H1 (cell line): ENCODE measurements at regions not wholly inside any gene's neighbourhood (a gene's known extent, or its start where the extent isn't known, plus 50 kb on each side); places are given as distances from the start of the nearest gene placed in this dataset.

Source experiments
- CHD7 ChIP-seq: fragments of 300-600 bp; sonication (generic); IDR thresholded peaks from 2 replicates; pipeline ENCODE4 v1.7.1; 2012; ENCODE audit warnings: low read length, moderate library complexity, mild to moderate bottlenecking, inconsistent platforms; ENCODE audit not compliant: insufficient replicate concordance

- no peak for TF ChIP-seq CHD7
These were observed 214.2 kb upstream of the ETAA1 start (continued) for GRCh38 chr2:67182884-67183283.
